ENCODE measurements at regions not wholly inside any gene's neighbourhood (a gene's known extent, or its start where the extent isn't known, plus 50 kb on each side); places are given as distances from the start of the nearest gene placed in this dataset.

DNA sequence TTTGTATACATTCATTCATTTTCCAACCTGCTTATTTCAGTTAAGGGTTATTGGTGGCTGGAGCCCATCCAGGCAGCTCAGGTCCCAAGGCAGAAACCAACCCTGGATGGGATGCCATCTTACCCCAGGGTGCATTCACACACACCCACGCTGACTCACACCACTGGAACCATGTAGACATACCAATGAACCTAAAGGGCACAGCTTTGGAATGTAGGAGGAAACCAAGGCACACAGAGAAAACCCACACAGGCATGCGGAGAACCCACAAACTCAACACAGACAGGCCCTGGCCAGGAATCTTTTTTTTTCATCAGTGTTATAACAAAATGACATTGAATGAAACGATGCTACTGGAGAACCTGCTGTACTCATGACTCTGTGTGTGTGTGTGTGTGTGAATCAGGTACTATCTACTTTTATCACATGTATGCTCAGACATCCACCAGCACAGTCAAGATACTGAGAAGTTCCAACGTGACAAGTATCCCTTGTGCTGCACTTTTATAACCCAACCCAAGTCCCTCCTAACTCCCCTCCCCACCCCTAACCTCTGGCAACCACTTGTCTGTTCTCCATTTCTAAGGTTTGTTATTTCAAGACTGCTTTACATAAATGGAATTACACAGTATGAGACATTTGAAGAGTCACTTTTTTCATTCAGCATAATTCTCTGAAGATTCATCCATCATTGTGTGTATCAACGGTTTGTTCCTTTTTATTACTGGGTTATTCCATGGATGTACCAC lies 286.8 kb upstream of the PLD5 start:
- H3K4me3 ChIP-seq: no peak overlapping the region
- no peak overlapping the region for H3K9ac ChIP-seq (ENCODE audit: control insufficient read depth, insufficient read depth, low read length)
- peaks cover 4% of the 10 kb centered on the region; the same call in 1 of the 2 replicates for H3K4me1 ChIP-seq (ENCODE audit: control insufficient read depth, insufficient read depth, low read length)
- no peak for DNase-seq (ENCODE audit: low read depth, low spot score)
- H3K27me3 ChIP-seq (replicated peaks in 1 of 2; ENCODE audit: control insufficient read depth in 2 of 2, insufficient read depth in 2 of 2, low read length in 1 of 2): no peaks in the 10 kb centered on the region
- ATAC-seq: no peak
- in situ Hi-C loops (cut with MboI): no loop called here
- H3K27ac ChIP-seq (ENCODE audit: control insufficient read depth, insufficient read depth): no peak overlapping the region
- H3K4me2 ChIP-seq (ENCODE audit: control insufficient read depth, insufficient read depth): no peak overlapping the region
- POLR2A ChIA-PET: no interaction called here
- no peaks in the 10 kb centered on the region for H3K9me3 ChIP-seq (replicated peaks; ENCODE audit: control insufficient read depth, insufficient read depth, low read length)
- no peaks in the 10 kb centered on the region for H3K36me3 ChIP-seq (ENCODE audit: control insufficient read depth in 2 of 2, insufficient read depth in 2 of 2, low read length in 1 of 2)
- H4K20me1 ChIP-seq (ENCODE audit: control insufficient read depth, insufficient read depth): no peaks in the 10 kb centered on the region
- no peaks in the 10 kb centered on the region for H3K79me2 ChIP-seq (ENCODE audit: control insufficient read depth, insufficient read depth, low read length)
- BruUV-seq (replicated peaks): no TSS peak
- 21% methylated on average over 5 of the region's 5 CpGs for WGBS (ENCODE audit: insufficient coverage, insufficient replicate concordance, low lambda C conversion rate, missing lambda C conversion rate)
- intact Hi-C loops (cut with micrococcal nuclease; ENCODE audit: unreplicated experiment): no loop called here
- SMC1A ChIA-PET (ENCODE audit: uncharacterized antibody, unreplicated experiment): interaction anchor here (1.7 kb wide), 1 partner anchor 24 kb away, joined by 3 read pairs; no protein-coding TSS in a partner anchor
- no peak overlapping the region for H2AFZ ChIP-seq (ENCODE audit: control insufficient read depth, low read depth, low read length)
- RAD21 ChIA-PET (ENCODE audit: unreplicated experiment): interaction anchor here (0.6 kb wide), 1 partner anchor 119 kb away, joined by 3 read pairs; no protein-coding TSS in a partner anchor
- no peak for TF ChIP-seq ASH2L (IDR thresholded peaks at IDR 0.05; ENCODE audit: borderline replicate concordance, low read depth)
- no peak for TF ChIP-seq YBX1 (IDR thresholded peaks at IDR 0.05)
- no peak for TF ChIP-seq SUZ12 (IDR thresholded peaks at IDR 0.05; ENCODE audit: unreplicated experiment)
- TF ChIP-seq TCF7 (IDR thresholded peaks at IDR 0.05; ENCODE audit: borderline replicate concordance): no peak
- TF ChIP-seq EGR1 (IDR thresholded peaks at IDR 0.05; ENCODE audit: borderline replicate concordance in 1 of 2, low read depth in 2 of 2, low read length in 2 of 2): no peak
- no peak for TF ChIP-seq STAT3 (IDR thresholded peaks at IDR 0.05; ENCODE audit: low read depth, low read length)
- no peak for TF ChIP-seq NFIC (IDR thresholded peaks at IDR 0.05; ENCODE audit: low read depth, low read length)
- no peak for TF ChIP-seq SIX5 (IDR thresholded peaks at IDR 0.05; ENCODE audit: low read depth, low read length, severe bottlenecking)
- no peak for TF ChIP-seq CBX5 (IDR thresholded peaks at IDR 0.05; ENCODE audit: low read depth)
- no peak for TF ChIP-seq PAX8 (IDR thresholded peaks at IDR 0.05)
- no peak for TF ChIP-seq MEF2A (IDR thresholded peaks at IDR 0.05; ENCODE audit: insufficient read depth, low read depth, low read length)
- no peak for TF ChIP-seq BMI1 (IDR thresholded peaks at IDR 0.05; ENCODE audit: borderline replicate concordance)
- TF ChIP-seq, protein P1, sequence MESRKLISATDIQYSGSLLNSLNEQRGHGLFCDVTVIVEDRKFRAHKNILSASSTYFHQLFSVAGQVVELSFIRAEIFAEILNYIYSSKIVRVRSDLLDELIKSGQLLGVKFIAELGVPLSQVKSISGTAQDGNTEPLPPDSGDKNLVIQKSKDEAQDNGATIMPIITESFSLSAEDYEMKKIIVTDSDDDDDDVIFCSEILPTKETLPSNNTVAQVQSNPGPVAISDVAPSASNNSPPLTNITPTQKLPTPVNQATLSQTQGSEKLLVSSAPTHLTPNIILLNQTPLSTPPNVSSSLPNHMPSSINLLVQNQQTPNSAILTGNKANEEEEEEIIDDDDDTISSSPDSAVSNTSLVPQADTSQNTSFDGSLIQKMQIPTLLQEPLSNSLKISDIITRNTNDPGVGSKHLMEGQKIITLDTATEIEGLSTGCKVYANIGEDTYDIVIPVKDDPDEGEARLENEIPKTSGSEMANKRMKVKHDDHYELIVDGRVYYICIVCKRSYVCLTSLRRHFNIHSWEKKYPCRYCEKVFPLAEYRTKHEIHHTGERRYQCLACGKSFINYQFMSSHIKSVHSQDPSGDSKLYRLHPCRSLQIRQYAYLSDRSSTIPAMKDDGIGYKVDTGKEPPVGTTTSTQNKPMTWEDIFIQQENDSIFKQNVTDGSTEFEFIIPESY (IDR thresholded peaks at IDR 0.05): no peak
- CTCF ChIA-PET: no interaction called here
- FAIRE-seq: no peak

Measured in GM12878 (cell line).